Uterus (tissue), 3 donors: ENCODE measurements at regions not wholly inside any gene's neighbourhood (a gene's known extent, or its start where the extent isn't known, plus 50 kb on each side); places are given as distances from the start of the nearest gene placed in this dataset.

Experiments used
- DNase-seq, 2 donors: peaks; one replicate each; pipeline ENCODE4 v3.0.0-alpha.2; 2019 to 2020
- H3K27ac ChIP-seq, 2 donors: fragments of 200-600 bp; sonication (generic); 1 replicate in 1 of 2; 2 replicates in 1 of 2; pipeline ENCODE4 v1.5.1; 2016 to 2018
- H3K27me3 ChIP-seq, 2 donors: fragments of 200-600 bp; sonication (generic); one replicate each; pipeline ENCODE4 v1.5.1; 2018 to 2019; ENCODE audit warnings: control low read depth in 1 of 2
- H3K36me3 ChIP-seq, 2 donors: fragments of 200-600 bp; sonication (generic); one replicate each; pipeline ENCODE4 v1.5.1; 2019; ENCODE audit warnings: control low read depth in 1 of 2
- H3K4me1 ChIP-seq, 2 donors: fragments of 200-600 bp; sonication (generic); one replicate each; pipeline ENCODE4 v1.5.1; 2018 to 2019; ENCODE audit warnings: control low read depth in 1 of 2
- H3K4me3 ChIP-seq, 2 donors: fragments of 200-600 bp; sonication (generic); 1 replicate in 1 of 2; 2 replicates in 1 of 2; pipeline ENCODE4 v1.5.1; 2018 to 2019; ENCODE audit warnings: mild to moderate bottlenecking in 1 of 2
- H3K9me3 ChIP-seq, 2 donors: fragments of 200-600 bp; sonication (generic); one replicate each; pipeline ENCODE4 v1.5.1; 2019; ENCODE audit warnings: control low read depth in 1 of 2
- CTCF ChIP-seq, 4 experiments: fragments of 200-600 bp in 2 of 4; fragments of 450-650 bp in 2 of 4; sonication (generic) in 2 of 4; IDR thresholded peaks; one replicate each; pipeline ENCODE4 v1.5.1; 2016 to 2019; ENCODE audit warnings: antibody characterized with exemption in 4 of 4, mild to moderate bottlenecking in 2 of 4, moderate library complexity in 1 of 4
- POLR2A ChIP-seq, 2 donors: fragments of 450-650 bp; IDR thresholded peaks; one replicate each; pipeline ENCODE4 v1.6.1; 2016; ENCODE audit warnings: antibody characterized with exemption in 2 of 2, mild to moderate bottlenecking in 1 of 2, moderate library complexity in 1 of 2
- intact Hi-C: fragments of 100-400 bp; cut with DNase I; formaldehyde crosslinking; loops from one replicate; pipeline ENCODE4 v1.15.1; 2023; ENCODE audit warnings: low total_unique reads
- donor health status: DM: yes; HTN: yes; CAD: no.

- no peak for DNase-seq
- H3K4me1 ChIP-seq, result no peaks in the 10 kb centered on the region
- intact Hi-C loops, result no loop called here
- H3K9me3 ChIP-seq, result no peaks in the 10 kb centered on the region
- peak overlapping the region; percentile 45 to 49 for H3K27ac ChIP-seq
- no peak overlapping the region for H3K4me3 ChIP-seq
- TF ChIP-seq CTCF (IDR thresholded peaks at IDR 0.05) (no peak), POLR2A (IDR thresholded peaks at IDR 0.05) (no peak)
- no peaks in the 10 kb centered on the region for H3K27me3 ChIP-seq
- H3K36me3 ChIP-seq, result no peaks in the 10 kb centered on the region
Measured at GRCh38 chr13:50452756-50453155, 390.7 kb downstream of the DLEU7 start.

DNA sequence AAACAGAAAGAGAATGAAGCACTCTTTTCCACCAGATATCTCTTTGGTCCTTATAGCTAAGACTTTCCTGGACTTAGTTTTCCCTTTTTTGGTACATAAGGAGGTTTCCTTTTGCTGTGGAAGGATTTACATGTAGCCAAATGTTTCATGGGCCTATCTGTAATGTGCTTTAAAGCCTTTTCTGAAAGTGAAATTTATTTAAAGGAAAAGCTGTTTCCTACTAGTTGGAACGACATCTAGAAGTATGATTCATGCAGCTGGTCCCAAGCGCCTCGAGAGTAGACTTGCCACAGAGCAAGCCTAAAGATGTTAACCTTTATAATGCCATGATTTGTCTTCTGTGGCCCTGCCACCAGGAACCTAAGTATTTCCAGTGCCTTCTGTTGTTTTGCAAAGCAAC, 390.3 kb downstream of the DLEU7 start:
- H3K9me3 ChIP-seq, result no peaks in the 10 kb centered on the region
- intact Hi-C loops, result no loop called here
- TF ChIP-seq CTCF (IDR thresholded peaks at IDR 0.05) (no peak), POLR2A (IDR thresholded peaks at IDR 0.05) (no peak)
- no peaks in the 10 kb centered on the region for H3K36me3 ChIP-seq
- DNase-seq, result no peak
- H3K27me3 ChIP-seq, result no peaks in the 10 kb centered on the region
- H3K27ac ChIP-seq, result peak overlapping the region; percentile 45 to 49
- no peaks in the 10 kb centered on the region for H3K4me1 ChIP-seq
- no peak overlapping the region for H3K4me3 ChIP-seq

DNA sequence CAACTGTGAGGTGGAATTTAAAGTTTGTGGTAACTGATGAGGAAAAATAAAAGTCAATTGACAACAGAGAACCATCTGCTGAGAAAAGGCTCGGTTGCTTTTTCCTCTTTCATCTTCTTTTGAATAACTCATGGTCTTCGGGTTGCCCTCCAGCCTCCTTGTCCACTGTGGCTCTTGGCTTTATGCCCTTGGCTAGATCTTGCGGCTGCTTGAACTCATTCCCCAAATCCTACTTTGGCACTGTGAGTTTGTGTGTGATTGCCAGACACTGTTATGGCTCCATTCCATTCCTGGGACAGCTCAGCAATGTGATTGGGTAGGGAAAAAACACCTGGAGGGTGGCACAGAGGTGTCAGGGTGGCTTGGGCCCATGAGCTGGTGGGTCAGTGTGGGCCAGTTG, 387.4 kb downstream of the DLEU7 start:
- no peak overlapping the region for H3K4me3 ChIP-seq
- TF ChIP-seq POLR2A (IDR thresholded peaks at IDR 0.05) (no peak), CTCF (IDR thresholded peaks at IDR 0.05) (no peak)
- H3K27ac ChIP-seq, result no peak overlapping the region
- no peaks in the 10 kb centered on the region for H3K9me3 ChIP-seq
- H3K27me3 ChIP-seq, result no peaks in the 10 kb centered on the region
- intact Hi-C loops, result no loop called here
- H3K4me1 ChIP-seq, result no peaks in the 10 kb centered on the region
- no peaks in the 10 kb centered on the region for H3K36me3 ChIP-seq
- DNase-seq, result no peak

GRCh38 chr13:50457415-50458393, 385.8 kb downstream of the DLEU7 start:
- Histone ChIP-seq H3K4me1 (no peaks in the 10 kb centered on the region), H3K4me3 (no peak overlapping the region), H3K27ac (no peak overlapping the region), H3K27me3 (no peaks in the 10 kb centered on the region), H3K36me3 (no peaks in the 10 kb centered on the region), H3K9me3 (no peaks in the 10 kb centered on the region)
- DNase-seq, result no peak
- intact Hi-C loops, result no loop called here
- TF ChIP-seq POLR2A (IDR thresholded peaks at IDR 0.05) (no peak), CTCF (IDR thresholded peaks at IDR 0.05) (no peak)

DNA sequence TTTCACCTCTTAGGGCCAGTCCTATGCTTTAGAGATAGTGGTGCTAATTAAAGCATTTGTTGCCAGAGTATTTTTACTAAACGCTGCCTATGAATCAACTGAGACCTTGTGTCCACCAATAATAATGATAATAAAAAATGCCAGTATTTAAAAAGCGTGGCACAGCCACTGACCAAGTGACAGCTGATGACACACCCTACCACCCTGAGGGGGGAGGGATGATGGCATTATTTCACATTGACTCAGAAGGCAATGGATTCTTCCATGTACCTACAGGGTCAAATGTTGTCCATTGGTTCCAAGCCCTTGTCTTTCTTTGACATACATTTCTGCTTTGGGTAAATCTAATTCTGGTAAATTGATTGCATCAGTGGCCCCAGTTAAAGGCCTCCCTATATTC, 384.4 kb downstream of the DLEU7 start:
- Histone ChIP-seq H3K27ac (no peak overlapping the region), H3K4me3 (no peak overlapping the region), H3K36me3 (no peaks in the 10 kb centered on the region), H3K4me1 (no peaks in the 10 kb centered on the region), H3K9me3 (no peaks in the 10 kb centered on the region), H3K27me3 (no peaks in the 10 kb centered on the region)
- TF ChIP-seq CTCF (IDR thresholded peaks at IDR 0.05), result no peak
- TF ChIP-seq POLR2A (IDR thresholded peaks at IDR 0.05), result no peak
- DNase-seq, result no peak
- intact Hi-C loops, result no loop called here
